Activated CD4-positive, alpha-beta memory T cell treated with anti-CD3 and anti-CD28 coated beads, Interleukin-2, amount 10 ng/mL, durations not matched to agents 7 days and 5 days (primary cell): ENCODE measurements at regions not wholly inside any gene's neighbourhood (a gene's known extent, or its start where the extent isn't known, plus 50 kb on each side); places are given as distances from the start of the nearest gene placed in this dataset.
"Not testable (repeated sequence)": the region's sequence is repeated elsewhere in the genome, so short reads cannot be mapped to it uniquely, and the experiment has no call there.

Experiments used
- CTCF ChIA-PET: fragments of 350-600 bp; sonication (Branson Sonifier 250); formaldehyde crosslinking; loops from one replicate; lab custom pipeline; 2021; ENCODE audit warnings: antibody characterized with exemption, inconsistent platforms; lab: Charles Lee
- POLR2A ChIA-PET: fragments of 350-600 bp; sonication (Branson Sonifier 250); formaldehyde crosslinking; loops from one replicate; lab custom pipeline; 2021; ENCODE audit warnings: antibody characterized with exemption; lab: Charles Lee
- DNase-seq: peaks from one replicate; pipeline ENCODE4 v3.0.0-alpha.2; 2020
- H3K27ac Mint-ChIP-seq: one replicate; pipeline ENCODE4 v1.8.0; 2021; ENCODE audit warnings: mild to moderate bottlenecking, mixed read lengths
- H3K27me3 Mint-ChIP-seq: one replicate; pipeline ENCODE4 v1.8.0; 2021; ENCODE audit warnings: mixed read lengths
- H3K36me3 Mint-ChIP-seq: one replicate; pipeline ENCODE4 v1.8.0; 2021; ENCODE audit warnings: low read depth, mixed read lengths
- H3K4me1 Mint-ChIP-seq: one replicate; pipeline ENCODE4 v1.8.0; 2021; ENCODE audit warnings: mixed read lengths
- H3K4me3 Mint-ChIP-seq: one replicate; pipeline ENCODE4 v1.8.0; 2021; ENCODE audit warnings: mild to moderate bottlenecking, mixed read lengths
- H3K9me3 Mint-ChIP-seq: one replicate; pipeline ENCODE4 v1.8.0; 2021; ENCODE audit warnings: mixed read lengths

- Mint-ChIP-seq H3K27ac (no peak overlapping the region), H3K36me3 (no peaks in the 10 kb centered on the region), H3K4me3 (no peak overlapping the region), H3K4me1 (no peaks in the 10 kb centered on the region), H3K27me3 (no peaks in the 10 kb centered on the region), H3K9me3 (no peaks in the 10 kb centered on the region)
- DNase-seq: no peak
- ChIA-PET CTCF (no interaction called here), POLR2A (no interaction called here)
These were observed 56.7 kb downstream of the P2RY1 start for GRCh38 chr3:152891678-152892077.

- H3K27ac Mint-ChIP-seq: no peak overlapping the region
- H3K4me1 Mint-ChIP-seq: no peaks in the 10 kb centered on the region
- ChIA-PET POLR2A (no interaction called here), CTCF (no interaction called here)
- no peaks in the 10 kb centered on the region for H3K36me3 Mint-ChIP-seq
- no peaks in the 10 kb centered on the region for H3K9me3 Mint-ChIP-seq
- DNase-seq: no peak
- no peak overlapping the region for H3K4me3 Mint-ChIP-seq
- H3K27me3 Mint-ChIP-seq: no peaks in the 10 kb centered on the region
These were observed 57.5 kb downstream of the P2RY1 start for GRCh38 chr3:152892446-152892845.

- H3K4me3 Mint-ChIP-seq: no peak overlapping the region
- CTCF ChIA-PET: no interaction called here
- no peaks in the 10 kb centered on the region for H3K9me3 Mint-ChIP-seq
- POLR2A ChIA-PET: no interaction called here
- no peaks in the 10 kb centered on the region for H3K27me3 Mint-ChIP-seq
- no peak for DNase-seq
- H3K27ac Mint-ChIP-seq: no peak overlapping the region
- no peaks in the 10 kb centered on the region for H3K36me3 Mint-ChIP-seq
- H3K4me1 Mint-ChIP-seq: no peaks in the 10 kb centered on the region
These were observed 58.7 kb downstream of the P2RY1 start for GRCh38 chr3:152893647-152894046.

GRCh38 chr3:152899306-152899705, 64.4 kb downstream of the P2RY1 start:
- ChIA-PET CTCF (no interaction called here), POLR2A (no interaction called here)
- Mint-ChIP-seq H3K36me3 (no peaks in the 10 kb centered on the region), H3K4me3 (no peak overlapping the region), H3K9me3 (no peaks in the 10 kb centered on the region), H3K27ac (no peak overlapping the region), H3K27me3 (no peaks in the 10 kb centered on the region), H3K4me1 (no peaks in the 10 kb centered on the region)
- DNase-seq: no peak

- no peak overlapping the region for H3K27ac Mint-ChIP-seq
- H3K4me3 Mint-ChIP-seq: no peak overlapping the region
- no peaks in the 10 kb centered on the region for H3K9me3 Mint-ChIP-seq
- POLR2A ChIA-PET: no interaction called here
- no peaks in the 10 kb centered on the region for H3K36me3 Mint-ChIP-seq
- no peaks in the 10 kb centered on the region for H3K4me1 Mint-ChIP-seq
- no peaks in the 10 kb centered on the region for H3K27me3 Mint-ChIP-seq
- CTCF ChIA-PET: no interaction called here
- DNase-seq: no peak
These were observed 67.3 kb downstream of the P2RY1 start for GRCh38 chr3:152902141-152902669.

- H3K4me3 Mint-ChIP-seq: no peak overlapping the region
- no peak for DNase-seq
- ChIA-PET CTCF (no interaction called here), POLR2A (no interaction called here)
- no peaks in the 10 kb centered on the region for H3K27me3 Mint-ChIP-seq
- no peaks in the 10 kb centered on the region for H3K36me3 Mint-ChIP-seq
- no peaks in the 10 kb centered on the region for H3K4me1 Mint-ChIP-seq
- no peaks in the 10 kb centered on the region for H3K9me3 Mint-ChIP-seq
- H3K27ac Mint-ChIP-seq: no peak overlapping the region
These were observed 70.7 kb downstream of the P2RY1 start for GRCh38 chr3:152905631-152906030.

GRCh38 chr3:152909180-152909883, 74.4 kb downstream of the P2RY1 start:
- POLR2A ChIA-PET: no interaction called here
- CTCF ChIA-PET: interaction anchor here (1.2 kb wide), 1 partner anchor 37 kb away, joined by 3 read pairs; no protein-coding TSS in a partner anchor

GRCh38 chr3:152910211-152910610, 75.3 kb downstream of the P2RY1 start:
- Mint-ChIP-seq H3K27ac (no peak overlapping the region), H3K4me3 (no peak overlapping the region), H3K27me3 (no peaks in the 10 kb centered on the region), H3K9me3 (no peaks in the 10 kb centered on the region), H3K36me3 (no peaks in the 10 kb centered on the region), H3K4me1 (no peaks in the 10 kb centered on the region)
- DNase-seq: no peak
- ChIA-PET CTCF (no interaction called here), POLR2A (no interaction called here)

More at GRCh38 chr3:152909180-152909883, 74.4 kb downstream of the P2RY1 start:
- Mint-ChIP-seq H3K4me3 (no peak overlapping the region), H3K9me3 (no peaks in the 10 kb centered on the region), H3K27me3 (no peaks in the 10 kb centered on the region), H3K27ac (no peak overlapping the region), H3K36me3 (no peaks in the 10 kb centered on the region), H3K4me1 (no peaks in the 10 kb centered on the region)
- DNase-seq: no peak

- no peaks in the 10 kb centered on the region for H3K36me3 Mint-ChIP-seq
- POLR2A ChIA-PET: no interaction called here
These were observed 76.0 kb downstream of the P2RY1 start for GRCh38 chr3:152910966-152911365.

GRCh38 chr3:152914743-152915142, 79.8 kb downstream of the P2RY1 start:
- DNase-seq, CTCF ChIA-PET, H3K27me3 Mint-ChIP-seq, H3K9me3 Mint-ChIP-seq, POLR2A ChIA-PET, H3K36me3 Mint-ChIP-seq, H3K4me3 Mint-ChIP-seq, H3K27ac Mint-ChIP-seq, H3K4me1 Mint-ChIP-seq: not testable (repeated sequence)

More at GRCh38 chr3:152910966-152911365, 76.0 kb downstream of the P2RY1 start:
- CTCF ChIA-PET: no interaction called here
- Mint-ChIP-seq H3K9me3 (no peaks in the 10 kb centered on the region), H3K4me3 (no peak overlapping the region), H3K27ac (no peak overlapping the region), H3K27me3 (no peaks in the 10 kb centered on the region), H3K4me1 (no peaks in the 10 kb centered on the region)
- no peak for DNase-seq

- Mint-ChIP-seq H3K9me3 (no peaks in the 10 kb centered on the region), H3K27me3 (no peaks in the 10 kb centered on the region), H3K27ac (no peak overlapping the region), H3K36me3 (no peaks in the 10 kb centered on the region), H3K4me3 (no peak overlapping the region), H3K4me1 (no peaks in the 10 kb centered on the region)
- ChIA-PET POLR2A (no interaction called here), CTCF (no interaction called here)
- no peak for DNase-seq
These were observed 80.8 kb downstream of the P2RY1 start for GRCh38 chr3:152915695-152916094.

GRCh38 chr3:152916753-152917279, 81.9 kb downstream of the P2RY1 start:
- CTCF ChIA-PET: no interaction called here
- H3K4me3 Mint-ChIP-seq: no peak overlapping the region

GRCh38 chr3:152921351-152921750, 86.4 kb downstream of the P2RY1 start:
- Mint-ChIP-seq H3K9me3 (no peaks in the 10 kb centered on the region), H3K27ac (no peak overlapping the region), H3K4me1 (no peaks in the 10 kb centered on the region), H3K27me3 (no peaks in the 10 kb centered on the region), H3K4me3 (no peak overlapping the region), H3K36me3 (no peaks in the 10 kb centered on the region)
- no peak for DNase-seq
- ChIA-PET POLR2A (no interaction called here), CTCF (no interaction called here)

More at GRCh38 chr3:152916753-152917279, 81.9 kb downstream of the P2RY1 start:
- POLR2A ChIA-PET: no interaction called here
- Mint-ChIP-seq H3K4me1 (no peaks in the 10 kb centered on the region), H3K9me3 (no peaks in the 10 kb centered on the region), H3K36me3 (no peaks in the 10 kb centered on the region), H3K27ac (no peak overlapping the region), H3K27me3 (no peaks in the 10 kb centered on the region)
- DNase-seq: no peak

GRCh38 chr3:152922554-152922953, 87.6 kb downstream of the P2RY1 start:
- no peak overlapping the region for H3K27ac Mint-ChIP-seq
- CTCF ChIA-PET: no interaction called here
- H3K27me3 Mint-ChIP-seq: no peaks in the 10 kb centered on the region

More at GRCh38 chr3:152922554-152922953, 87.6 kb downstream of the P2RY1 start:
- no peaks in the 10 kb centered on the region for H3K4me1 Mint-ChIP-seq
- no peaks in the 10 kb centered on the region for H3K9me3 Mint-ChIP-seq
- no peaks in the 10 kb centered on the region for H3K36me3 Mint-ChIP-seq
- no peak for DNase-seq
- H3K4me3 Mint-ChIP-seq: no peak overlapping the region
- POLR2A ChIA-PET: no interaction called here
